ENCODE measurements at regions not wholly inside any gene's neighbourhood (a gene's known extent, or its start where the extent isn't known, plus 50 kb on each side); places are given as distances from the start of the nearest gene placed in this dataset.

DNA sequence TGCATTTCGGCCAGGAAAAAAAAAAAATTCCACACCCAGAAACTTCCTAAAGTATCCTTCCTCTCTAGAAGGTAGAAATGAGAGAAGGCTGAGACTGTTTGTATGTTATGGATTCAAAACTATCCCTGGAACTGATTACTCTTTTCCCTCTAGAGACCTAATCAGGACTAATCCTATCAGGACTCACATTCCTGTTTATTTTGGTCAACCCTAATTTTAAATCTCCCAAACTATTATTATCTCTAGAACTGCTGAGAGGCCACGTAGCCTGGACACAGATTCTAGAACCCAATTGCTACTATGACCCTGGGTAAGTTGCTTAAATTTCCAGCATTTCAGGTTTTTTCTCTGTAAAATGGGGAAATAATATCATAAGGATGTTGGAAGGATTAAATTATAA is 346.8 kb upstream of the MEOX2 start:
- H3K36me3 Mint-ChIP-seq (ENCODE audit: low read depth), result no peaks in the 10 kb centered on the region
- ChIA-PET CTCF (no interaction called here), POLR2A (no interaction called here)
- no peak overlapping the region for H3K4me3 Mint-ChIP-seq
- TF ChIP-seq, protein P1, sequence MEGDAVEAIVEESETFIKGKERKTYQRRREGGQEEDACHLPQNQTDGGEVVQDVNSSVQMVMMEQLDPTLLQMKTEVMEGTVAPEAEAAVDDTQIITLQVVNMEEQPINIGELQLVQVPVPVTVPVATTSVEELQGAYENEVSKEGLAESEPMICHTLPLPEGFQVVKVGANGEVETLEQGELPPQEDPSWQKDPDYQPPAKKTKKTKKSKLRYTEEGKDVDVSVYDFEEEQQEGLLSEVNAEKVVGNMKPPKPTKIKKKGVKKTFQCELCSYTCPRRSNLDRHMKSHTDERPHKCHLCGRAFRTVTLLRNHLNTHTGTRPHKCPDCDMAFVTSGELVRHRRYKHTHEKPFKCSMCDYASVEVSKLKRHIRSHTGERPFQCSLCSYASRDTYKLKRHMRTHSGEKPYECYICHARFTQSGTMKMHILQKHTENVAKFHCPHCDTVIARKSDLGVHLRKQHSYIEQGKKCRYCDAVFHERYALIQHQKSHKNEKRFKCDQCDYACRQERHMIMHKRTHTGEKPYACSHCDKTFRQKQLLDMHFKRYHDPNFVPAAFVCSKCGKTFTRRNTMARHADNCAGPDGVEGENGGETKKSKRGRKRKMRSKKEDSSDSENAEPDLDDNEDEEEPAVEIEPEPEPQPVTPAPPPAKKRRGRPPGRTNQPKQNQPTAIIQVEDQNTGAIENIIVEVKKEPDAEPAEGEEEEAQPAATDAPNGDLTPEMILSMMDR (IDR thresholded peaks at IDR 0.05), result no peak
- H3K4me1 Mint-ChIP-seq (ENCODE audit: low read depth), result no peaks in the 10 kb centered on the region
- ATAC-seq (no peak), DNase-seq (no peak)
- intact Hi-C loops (cut with micrococcal nuclease), result no loop called here
- no peak overlapping the region for H3K27ac Mint-ChIP-seq
- peaks cover 2% of the 10 kb centered on the region for H3K27me3 Mint-ChIP-seq
- no peaks in the 10 kb centered on the region for H3K9me3 Mint-ChIP-seq

DNA sequence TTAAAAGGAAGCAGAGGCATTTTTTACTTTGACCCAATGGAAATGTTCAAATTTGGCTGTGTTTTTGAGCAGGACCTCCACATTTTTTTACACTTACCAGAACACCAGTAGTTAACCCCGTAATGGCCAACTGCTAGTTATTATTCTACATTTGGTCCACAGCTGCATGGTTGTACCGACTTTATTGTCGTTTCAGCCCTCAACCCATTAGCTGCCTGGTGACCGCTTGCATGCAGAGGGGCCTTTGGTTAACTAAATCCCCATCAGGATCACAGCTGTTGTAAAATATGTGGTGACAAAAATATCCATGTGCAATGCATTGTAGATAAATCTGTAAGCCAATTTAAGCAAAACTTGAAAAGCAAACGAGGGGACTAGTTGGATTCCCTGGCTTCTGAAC is 342.2 kb upstream of the MEOX2 start:
- CTCF ChIA-PET, result no interaction called here
- ATAC-seq (no peak), DNase-seq (no peak)
- Mint-ChIP-seq H3K4me3 (no peak overlapping the region), H3K36me3 (ENCODE audit: low read depth) (no peaks in the 10 kb centered on the region), H3K4me1 (ENCODE audit: low read depth) (no peaks in the 10 kb centered on the region), H3K27me3 (no peaks in the 10 kb centered on the region), H3K9me3 (no peaks in the 10 kb centered on the region), H3K27ac (no peak overlapping the region)
- intact Hi-C loops (cut with micrococcal nuclease), result no loop called here
- TF ChIP-seq, protein P1 (IDR thresholded peaks at IDR 0.05), result no peak
- POLR2A ChIA-PET, result no interaction called here

DNA sequence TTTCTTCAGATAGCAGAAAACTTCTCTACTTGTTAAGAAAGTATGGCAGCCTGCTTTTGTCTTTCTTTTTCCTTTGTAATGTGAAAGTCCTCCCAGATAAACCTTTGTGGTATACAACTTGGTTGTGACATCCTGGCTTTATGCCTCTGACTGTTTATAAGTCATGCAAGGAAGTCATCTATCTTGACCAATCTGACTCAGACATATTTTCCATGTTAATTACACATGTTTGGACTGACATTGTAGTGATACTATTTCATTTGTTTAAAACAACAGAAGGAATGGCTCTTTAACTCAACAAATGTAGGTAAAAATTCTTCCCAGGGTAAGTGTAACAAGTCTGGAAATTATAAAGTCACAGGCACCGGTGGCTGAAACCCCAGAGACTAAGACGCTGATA is 341.6 kb upstream of the MEOX2 start:
- Mint-ChIP-seq H3K4me1 (ENCODE audit: low read depth) (no peaks in the 10 kb centered on the region), H3K27ac (no peak overlapping the region), H3K27me3 (no peaks in the 10 kb centered on the region), H3K36me3 (ENCODE audit: low read depth) (no peaks in the 10 kb centered on the region), H3K9me3 (no peaks in the 10 kb centered on the region), H3K4me3 (no peak overlapping the region)
- ChIA-PET CTCF (no interaction called here), POLR2A (no interaction called here)
- intact Hi-C loops (cut with micrococcal nuclease), result no loop called here
- ATAC-seq (no peak), DNase-seq (no peak)
- TF ChIP-seq, protein P1 (IDR thresholded peaks at IDR 0.05), result no peak

DNA sequence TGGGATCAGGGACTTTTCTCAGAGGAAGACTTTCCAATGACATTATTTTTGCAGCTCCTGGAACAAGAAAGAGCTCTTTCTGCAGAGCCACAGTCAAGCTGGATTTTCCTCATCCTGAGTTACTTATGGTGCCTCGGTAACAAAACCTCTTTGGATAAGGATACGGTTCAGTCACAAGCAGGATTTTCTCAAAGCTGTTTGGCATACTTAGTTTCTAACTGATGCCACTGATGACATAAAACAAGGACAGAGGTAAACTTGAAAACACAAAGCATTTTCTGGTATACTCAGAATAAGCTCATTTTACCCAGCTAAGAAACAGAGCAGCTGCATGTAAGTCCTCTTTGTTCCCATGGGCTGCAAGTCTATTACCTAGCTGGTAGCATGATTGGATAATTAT is 340.9 kb upstream of the MEOX2 start:
- Mint-ChIP-seq H3K27ac (no peak overlapping the region), H3K4me3 (no peak overlapping the region)
- POLR2A ChIA-PET, result no interaction called here

DNA sequence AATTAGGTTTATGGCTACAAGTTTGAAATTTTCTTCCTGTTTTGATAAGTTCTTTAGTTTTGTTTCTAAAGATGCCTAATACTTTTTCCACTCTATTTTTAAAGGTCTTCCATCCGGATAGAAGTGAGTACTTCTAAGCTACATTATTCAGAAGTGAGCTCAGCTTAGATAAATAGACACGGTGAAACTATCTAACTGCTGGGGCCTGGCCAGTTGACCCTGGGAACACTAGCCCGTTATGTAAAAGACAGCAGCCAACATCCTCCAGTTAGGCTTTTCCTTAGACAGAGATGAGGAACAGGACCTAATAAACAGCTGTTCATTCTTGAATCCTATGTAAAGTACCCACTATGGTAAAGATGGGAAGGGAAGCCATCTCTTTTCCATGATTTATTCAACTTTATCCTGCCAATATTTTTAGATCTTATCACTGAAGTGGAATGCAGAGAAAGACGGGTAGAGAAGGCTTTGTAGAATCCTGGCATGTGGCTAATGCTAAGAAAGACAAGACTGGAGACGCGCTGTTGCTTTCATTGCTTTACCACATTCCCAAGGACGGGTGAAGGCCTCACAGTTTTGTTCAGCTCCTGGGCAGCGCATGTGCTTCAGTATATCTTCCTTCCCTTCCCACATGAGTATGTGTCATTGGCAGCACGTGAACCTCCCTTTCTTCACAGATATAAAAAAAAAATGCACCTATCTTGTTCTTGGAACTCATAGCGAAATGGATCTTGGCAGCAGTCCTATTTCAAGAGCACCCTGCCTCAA is 340.0 kb upstream of the MEOX2 start:
- TF ChIP-seq, protein P1 (IDR thresholded peaks at IDR 0.05), result no peak
- H3K4me1 Mint-ChIP-seq (ENCODE audit: low read depth), result no peaks in the 10 kb centered on the region
- no peaks in the 10 kb centered on the region for H3K36me3 Mint-ChIP-seq (ENCODE audit: low read depth)
- no peak overlapping the region for H3K27ac Mint-ChIP-seq
- no peak overlapping the region for H3K4me3 Mint-ChIP-seq
- intact Hi-C loops (cut with micrococcal nuclease), result no loop called here
- POLR2A ChIA-PET, result no interaction called here
- CTCF ChIA-PET, result no interaction called here
- ATAC-seq (no peak), DNase-seq (no peak)
- H3K27me3 Mint-ChIP-seq, result no peaks in the 10 kb centered on the region
- H3K9me3 Mint-ChIP-seq, result no peaks in the 10 kb centered on the region

More for the DNA sequence above, 340.9 kb upstream of the MEOX2 start:
- Mint-ChIP-seq H3K36me3 (ENCODE audit: low read depth) (no peaks in the 10 kb centered on the region), H3K4me1 (ENCODE audit: low read depth) (no peaks in the 10 kb centered on the region), H3K9me3 (no peaks in the 10 kb centered on the region), H3K27me3 (no peaks in the 10 kb centered on the region)
- TF ChIP-seq, protein P1 (IDR thresholded peaks at IDR 0.05), result no peak
- ATAC-seq (no peak), DNase-seq (no peak)
- CTCF ChIA-PET, result no interaction called here
- intact Hi-C loops (cut with micrococcal nuclease), result no loop called here
